CD4-positive, alpha-beta T cell treated with Interleukin-21 for 1 hour (primary cell): ENCODE measurements at regions not wholly inside any gene's neighbourhood (a gene's known extent, or its start where the extent isn't known, plus 50 kb on each side); places are given as distances from the start of the nearest gene placed in this dataset.

Source experiments
- DNase-seq: peaks from one replicate; pipeline ENCODE4 v3.0.0-alpha.2; 2020

- no peak for DNase-seq
Observed at GRCh38 chr4:20462426-20463175, 210.9 kb downstream of the SLIT2 start.

GRCh38 chr4:20463176-20463430 lies 211.4 kb downstream of the SLIT2 start:
- no peak for DNase-seq

- no peak for DNase-seq
Observed at GRCh38 chr4:20464381-20464780, 212.7 kb downstream of the SLIT2 start.

GRCh38 chr4:20474119-20474518 lies 222.4 kb downstream of the SLIT2 start:
- DNase-seq: no peak

- no peak for DNase-seq
Observed at GRCh38 chr4:20478412-20478811, 221.8 kb upstream of the PACRGL start.

GRCh38 chr4:20480165-20480947 lies 219.9 kb upstream of the PACRGL start:
- DNase-seq: no peak

GRCh38 chr4:20483416-20483815 lies 216.8 kb upstream of the PACRGL start:
- DNase-seq: no peak

GRCh38 chr4:20486433-20486832 lies 213.8 kb upstream of the PACRGL start:
- DNase-seq: no peak

- DNase-seq: no peak
Observed at GRCh38 chr4:20487446-20487845, 212.8 kb upstream of the PACRGL start.

GRCh38 chr4:20487852-20488251 lies 212.4 kb upstream of the PACRGL start:
- DNase-seq: no peak

- DNase-seq: no peak
Observed at GRCh38 chr4:20490734-20491133, 209.5 kb upstream of the PACRGL start.

- no peak for DNase-seq
Observed at GRCh38 chr4:20493761-20494353, 206.4 kb upstream of the PACRGL start.

GRCh38 chr4:20496068-20496467 lies 204.2 kb upstream of the PACRGL start:
- DNase-seq: no peak

- DNase-seq: no peak
Observed at GRCh38 chr4:20504146-20504545, 196.1 kb upstream of the PACRGL start.

GRCh38 chr4:20505927-20506326 lies 194.3 kb upstream of the PACRGL start:
- DNase-seq: no peak

- no peak for DNase-seq
Observed at GRCh38 chr4:20506827-20507226, 193.4 kb upstream of the PACRGL start.

GRCh38 chr4:20509315-20509714 lies 190.9 kb upstream of the PACRGL start:
- DNase-seq: no peak

GRCh38 chr4:20512033-20512792 lies 188.0 kb upstream of the PACRGL start:
- DNase-seq: no peak

GRCh38 chr4:20512985-20513384 lies 187.3 kb upstream of the PACRGL start:
- DNase-seq: no peak

- no peak for DNase-seq
Observed at GRCh38 chr4:20520901-20521300, 179.4 kb upstream of the PACRGL start.

- no peak for DNase-seq
Observed at GRCh38 chr4:20528508-20528907, 171.8 kb upstream of the PACRGL start.

- no peak for DNase-seq
Observed at GRCh38 chr4:20529691-20530090, 170.6 kb upstream of the PACRGL start.

- DNase-seq: no peak
Observed at GRCh38 chr4:20532116-20532790, 168.0 kb upstream of the PACRGL start.
